ENCODE measurements at regions not wholly inside any gene's neighbourhood (a gene's known extent, or its start where the extent isn't known, plus 50 kb on each side); places are given as distances from the start of the nearest gene placed in this dataset.

GRCh38 chr3:160108362-160108761 lies 116.9 kb upstream of the C3orf80 start:
- ATAC-seq (no peak), FAIRE-seq (no peak), DNase-seq (ENCODE audit: low spot score) (no peak)
- H3K9ac ChIP-seq (ENCODE audit: insufficient read depth, low read depth, low read length) = peak overlapping the region; percentile 76
- ChIA-PET CTCF (ENCODE audit: low intra/inter-chr PET ratio, low total read pairs) (no interaction called here), POLR2A (interaction anchor here (1.0 to 1.3 kb wide), 2 partner anchors 10 to 26 kb away, joined by 3 read pairs; no protein-coding TSS in a partner anchor)
- H3K27me3 ChIP-seq (ENCODE audit: control insufficient read depth in 1 of 2, insufficient read depth in 2 of 2, low read length in 2 of 2) = no peaks in the 10 kb centered on the region
- no peaks in the 10 kb centered on the region for H3K36me3 ChIP-seq (replicated peaks in 1 of 2; ENCODE audit: control insufficient read depth in 1 of 2, insufficient read depth in 2 of 2, low read length in 2 of 2)
- in situ Hi-C loops (cut with HindIII; ENCODE audit: extremely low pct_ligation_motif_present, low pct_unique_long_range_greater_than_20kb) = no loop called here
- intact Hi-C loops (cut with micrococcal nuclease; ENCODE audit: unreplicated experiment) = no loop called here
- 79% methylated on average over 4 of the region's 4 CpGs for WGBS (ENCODE audit: low lambda C conversion rate)
- no peak for TF ChIP-seq ZNF549 (CRISPR knock-in tag; IDR thresholded peaks at IDR 0.05)
- TF ChIP-seq PRPF4 (IDR thresholded peaks at IDR 0.05; ENCODE audit: low read depth, low read length, poor library complexity, severe bottlenecking) = peak; percentile 49
- TF ChIP-seq NFIC (IDR thresholded peaks at IDR 0.05; ENCODE audit: low read length) = peak; percentile 21; the same call in 1 of the 2 replicates
- no peaks in the 10 kb centered on the region for H4K20me1 ChIP-seq (ENCODE audit: insufficient read depth, low read length)
- H3K27ac ChIP-seq (ENCODE audit: extremely low read length, insufficient read depth, low read length) = peak overlapping the region; percentile 95
- H3K4me1 ChIP-seq (ENCODE audit: insufficient read depth, low read length) = peaks cover 71% of the 10 kb centered on the region
- H2AFZ ChIP-seq (ENCODE audit: low read length) = peak overlapping the region; percentile 45
- H3K4me2 ChIP-seq (ENCODE audit: low read depth, low read length) = peak overlapping the region; percentile 82
- no peaks in the 10 kb centered on the region for H3K79me2 ChIP-seq (ENCODE audit: insufficient read depth, low read length)
- no peaks in the 10 kb centered on the region for H3K9me3 ChIP-seq (ENCODE audit: low read length)
- peak overlapping the region in 2 of 3 experiments; percentile 8 to 49; a peak in 1 of 6 replicates for H3K4me3 ChIP-seq (replicated peaks in 1 of 3; ENCODE audit: insufficient read depth in 1 of 3, low read depth in 2 of 3, low read length in 3 of 3)
- no TSS peak for BruUV-seq (replicated peaks)

GRCh38 chr3:160112481-160112880 lies 112.7 kb upstream of the C3orf80 start:
- Histone ChIP-seq H3K36me3 (replicated peaks in 1 of 2; ENCODE audit: control insufficient read depth in 1 of 2, insufficient read depth in 2 of 2, low read length in 2 of 2) (no peaks in the 10 kb centered on the region), H3K4me3 (replicated peaks in 1 of 3; ENCODE audit: insufficient read depth in 1 of 3, low read depth in 2 of 3, low read length in 3 of 3) (no peak overlapping the region), H2AFZ (ENCODE audit: low read length) (no peak overlapping the region), H4K20me1 (ENCODE audit: insufficient read depth, low read length) (no peaks in the 10 kb centered on the region), H3K27ac (ENCODE audit: extremely low read length, insufficient read depth, low read length) (no peak overlapping the region), H3K4me2 (ENCODE audit: low read depth, low read length) (no peak overlapping the region), H3K9me3 (ENCODE audit: low read length) (no peaks in the 10 kb centered on the region), H3K79me2 (ENCODE audit: insufficient read depth, low read length) (no peaks in the 10 kb centered on the region), H3K9ac (ENCODE audit: insufficient read depth, low read depth, low read length) (no peak overlapping the region), H3K27me3 (ENCODE audit: control insufficient read depth in 1 of 2, insufficient read depth in 2 of 2, low read length in 2 of 2) (no peaks in the 10 kb centered on the region), H3K4me1 (ENCODE audit: insufficient read depth, low read length) (peaks cover 52% of the 10 kb centered on the region)
- TF ChIP-seq ZNF180 (CRISPR knock-in tag; IDR thresholded peaks at IDR 0.05; ENCODE audit: borderline replicate concordance, low read depth) = no peak
- no peak for TF ChIP-seq TEAD2 (CRISPR knock-in tag; IDR thresholded peaks at IDR 0.05)
- no peak for TF ChIP-seq TRAFD1 (CRISPR knock-in tag; IDR thresholded peaks at IDR 0.05; ENCODE audit: borderline replicate concordance)
- no TSS peak for BruUV-seq (replicated peaks)
- in situ Hi-C loops (cut with HindIII; ENCODE audit: extremely low pct_ligation_motif_present, low pct_unique_long_range_greater_than_20kb) (no loop called here), intact Hi-C loops (cut with micrococcal nuclease; ENCODE audit: unreplicated experiment) (no loop called here)
- FAIRE-seq = no peak
- POLR2A ChIA-PET = no interaction called here
- no peak for ATAC-seq
- no peak for DNase-seq (ENCODE audit: low spot score)
- CTCF ChIA-PET (ENCODE audit: low intra/inter-chr PET ratio, low total read pairs) = no interaction called here
- WGBS (ENCODE audit: low lambda C conversion rate) = 100% methylated on average over 1 of the region's 1 CpG
